ENCODE measurements at regions not wholly inside any gene's neighbourhood (a gene's known extent, or its start where the extent isn't known, plus 50 kb on each side); places are given as distances from the start of the nearest gene placed in this dataset.

DNA sequence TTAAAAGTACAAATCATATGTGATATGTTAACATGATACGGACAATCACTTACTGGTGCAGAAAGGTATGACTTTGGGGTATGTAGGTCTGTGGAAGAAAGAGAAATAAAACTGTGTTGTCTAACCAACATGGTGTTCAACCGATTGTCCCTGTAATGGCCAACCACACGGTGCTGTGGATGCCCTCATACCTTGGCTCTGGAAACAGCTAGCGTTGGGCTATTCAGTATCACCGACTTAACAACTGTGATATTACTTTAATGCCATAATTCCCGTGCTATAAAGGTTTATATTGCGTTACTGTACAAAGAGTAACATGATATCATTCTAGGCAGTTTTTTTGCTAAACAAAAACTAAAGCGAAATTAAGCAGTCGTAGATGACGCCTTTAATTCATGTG is 448.3 kb downstream of the EFNB2 start:
- no peak for TF ChIP-seq POLR2A (IDR thresholded peaks at IDR 0.05)
- TF ChIP-seq, protein P1, sequence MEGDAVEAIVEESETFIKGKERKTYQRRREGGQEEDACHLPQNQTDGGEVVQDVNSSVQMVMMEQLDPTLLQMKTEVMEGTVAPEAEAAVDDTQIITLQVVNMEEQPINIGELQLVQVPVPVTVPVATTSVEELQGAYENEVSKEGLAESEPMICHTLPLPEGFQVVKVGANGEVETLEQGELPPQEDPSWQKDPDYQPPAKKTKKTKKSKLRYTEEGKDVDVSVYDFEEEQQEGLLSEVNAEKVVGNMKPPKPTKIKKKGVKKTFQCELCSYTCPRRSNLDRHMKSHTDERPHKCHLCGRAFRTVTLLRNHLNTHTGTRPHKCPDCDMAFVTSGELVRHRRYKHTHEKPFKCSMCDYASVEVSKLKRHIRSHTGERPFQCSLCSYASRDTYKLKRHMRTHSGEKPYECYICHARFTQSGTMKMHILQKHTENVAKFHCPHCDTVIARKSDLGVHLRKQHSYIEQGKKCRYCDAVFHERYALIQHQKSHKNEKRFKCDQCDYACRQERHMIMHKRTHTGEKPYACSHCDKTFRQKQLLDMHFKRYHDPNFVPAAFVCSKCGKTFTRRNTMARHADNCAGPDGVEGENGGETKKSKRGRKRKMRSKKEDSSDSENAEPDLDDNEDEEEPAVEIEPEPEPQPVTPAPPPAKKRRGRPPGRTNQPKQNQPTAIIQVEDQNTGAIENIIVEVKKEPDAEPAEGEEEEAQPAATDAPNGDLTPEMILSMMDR (IDR thresholded peaks at IDR 0.05), result no peak

Data from vagina (tissue), 2 donors.